ENCODE measurements at regions not wholly inside any gene's neighbourhood (a gene's known extent, or its start where the extent isn't known, plus 50 kb on each side); places are given as distances from the start of the nearest gene placed in this dataset.

DNA sequence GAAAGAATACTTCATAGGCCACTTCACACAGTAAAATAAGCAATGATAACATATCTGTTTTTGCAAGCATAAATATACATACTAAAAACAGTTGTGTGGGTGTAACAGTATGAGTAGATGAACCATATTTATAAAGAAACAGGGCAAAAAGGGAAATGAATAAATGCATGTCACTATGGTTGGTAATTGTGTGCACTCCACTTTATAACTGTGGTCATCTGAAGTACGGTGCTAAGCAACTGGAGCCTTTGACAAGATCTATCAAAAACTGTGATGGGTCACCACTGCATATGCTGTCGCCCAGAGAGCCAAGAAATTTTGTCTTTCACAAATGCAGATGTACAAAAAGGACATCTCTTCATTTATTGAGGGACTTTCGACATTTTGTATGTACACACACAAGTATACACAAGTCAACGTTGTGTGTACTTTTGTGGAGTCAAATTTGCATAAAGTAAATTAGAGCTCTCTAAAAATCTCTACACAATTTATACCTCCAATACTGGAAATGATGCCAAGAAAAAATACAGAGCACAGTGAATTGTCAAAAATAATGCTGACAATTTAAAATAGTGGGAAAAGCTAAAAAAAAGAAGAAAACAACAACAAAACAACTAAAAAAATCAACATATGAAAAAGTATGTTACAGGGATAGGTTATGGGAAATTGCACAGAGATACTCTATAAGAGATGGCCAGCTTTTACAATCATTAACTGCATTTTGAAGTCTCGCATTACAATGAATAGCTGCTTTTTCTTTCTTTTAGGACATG, 123.1 kb upstream of the ENPEP start:
- H3K27me3 ChIP-seq (ENCODE audit: insufficient read depth) = no peaks in the 10 kb centered on the region
- DNase-seq (ENCODE audit: low spot score) (no peak), ATAC-seq (no peak)
- no peak overlapping the region for H3K4me3 Mint-ChIP-seq
- H3K4me3 ChIP-seq = no peak overlapping the region
- H3K36me3 Mint-ChIP-seq (ENCODE audit: low read depth) = no peaks in the 10 kb centered on the region
- no peak overlapping the region for H3K27ac ChIP-seq (ENCODE audit: low read depth)
- H3K4me1 Mint-ChIP-seq = no peaks in the 10 kb centered on the region; the same call in 2 of the 3 replicates
- H3K4me1 ChIP-seq (ENCODE audit: insufficient read depth) = no peaks in the 10 kb centered on the region
- no peaks in the 10 kb centered on the region for H3F3A ChIP-seq (replicated peaks; ENCODE audit: low read depth)
- no peak overlapping the region for H2AFZ ChIP-seq
- H3K79me2 ChIP-seq (replicated peaks; ENCODE audit: insufficient read depth) = no peaks in the 10 kb centered on the region
- H3K36me3 ChIP-seq (ENCODE audit: insufficient read depth) = no peaks in the 10 kb centered on the region
- no peaks in the 10 kb centered on the region for H3K9me3 Mint-ChIP-seq
- no peaks in the 10 kb centered on the region for H4K20me1 ChIP-seq (replicated peaks; ENCODE audit: insufficient read depth)
- no peak for TF ChIP-seq EZH2 (IDR thresholded peaks at IDR 0.05; ENCODE audit: low read depth, unreplicated experiment)
- TF ChIP-seq, protein P1, sequence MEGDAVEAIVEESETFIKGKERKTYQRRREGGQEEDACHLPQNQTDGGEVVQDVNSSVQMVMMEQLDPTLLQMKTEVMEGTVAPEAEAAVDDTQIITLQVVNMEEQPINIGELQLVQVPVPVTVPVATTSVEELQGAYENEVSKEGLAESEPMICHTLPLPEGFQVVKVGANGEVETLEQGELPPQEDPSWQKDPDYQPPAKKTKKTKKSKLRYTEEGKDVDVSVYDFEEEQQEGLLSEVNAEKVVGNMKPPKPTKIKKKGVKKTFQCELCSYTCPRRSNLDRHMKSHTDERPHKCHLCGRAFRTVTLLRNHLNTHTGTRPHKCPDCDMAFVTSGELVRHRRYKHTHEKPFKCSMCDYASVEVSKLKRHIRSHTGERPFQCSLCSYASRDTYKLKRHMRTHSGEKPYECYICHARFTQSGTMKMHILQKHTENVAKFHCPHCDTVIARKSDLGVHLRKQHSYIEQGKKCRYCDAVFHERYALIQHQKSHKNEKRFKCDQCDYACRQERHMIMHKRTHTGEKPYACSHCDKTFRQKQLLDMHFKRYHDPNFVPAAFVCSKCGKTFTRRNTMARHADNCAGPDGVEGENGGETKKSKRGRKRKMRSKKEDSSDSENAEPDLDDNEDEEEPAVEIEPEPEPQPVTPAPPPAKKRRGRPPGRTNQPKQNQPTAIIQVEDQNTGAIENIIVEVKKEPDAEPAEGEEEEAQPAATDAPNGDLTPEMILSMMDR (conservative IDR thresholded peaks at IDR 0.05; ENCODE audit: low read depth in 2 of 2) = no peak
- TF ChIP-seq, protein P2, sequence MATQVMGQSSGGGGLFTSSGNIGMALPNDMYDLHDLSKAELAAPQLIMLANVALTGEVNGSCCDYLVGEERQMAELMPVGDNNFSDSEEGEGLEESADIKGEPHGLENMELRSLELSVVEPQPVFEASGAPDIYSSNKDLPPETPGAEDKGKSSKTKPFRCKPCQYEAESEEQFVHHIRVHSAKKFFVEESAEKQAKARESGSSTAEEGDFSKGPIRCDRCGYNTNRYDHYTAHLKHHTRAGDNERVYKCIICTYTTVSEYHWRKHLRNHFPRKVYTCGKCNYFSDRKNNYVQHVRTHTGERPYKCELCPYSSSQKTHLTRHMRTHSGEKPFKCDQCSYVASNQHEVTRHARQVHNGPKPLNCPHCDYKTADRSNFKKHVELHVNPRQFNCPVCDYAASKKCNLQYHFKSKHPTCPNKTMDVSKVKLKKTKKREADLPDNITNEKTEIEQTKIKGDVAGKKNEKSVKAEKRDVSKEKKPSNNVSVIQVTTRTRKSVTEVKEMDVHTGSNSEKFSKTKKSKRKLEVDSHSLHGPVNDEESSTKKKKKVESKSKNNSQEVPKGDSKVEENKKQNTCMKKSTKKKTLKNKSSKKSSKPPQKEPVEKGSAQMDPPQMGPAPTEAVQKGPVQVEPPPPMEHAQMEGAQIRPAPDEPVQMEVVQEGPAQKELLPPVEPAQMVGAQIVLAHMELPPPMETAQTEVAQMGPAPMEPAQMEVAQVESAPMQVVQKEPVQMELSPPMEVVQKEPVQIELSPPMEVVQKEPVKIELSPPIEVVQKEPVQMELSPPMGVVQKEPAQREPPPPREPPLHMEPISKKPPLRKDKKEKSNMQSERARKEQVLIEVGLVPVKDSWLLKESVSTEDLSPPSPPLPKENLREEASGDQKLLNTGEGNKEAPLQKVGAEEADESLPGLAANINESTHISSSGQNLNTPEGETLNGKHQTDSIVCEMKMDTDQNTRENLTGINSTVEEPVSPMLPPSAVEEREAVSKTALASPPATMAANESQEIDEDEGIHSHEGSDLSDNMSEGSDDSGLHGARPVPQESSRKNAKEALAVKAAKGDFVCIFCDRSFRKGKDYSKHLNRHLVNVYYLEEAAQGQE (IDR thresholded peaks at IDR 0.05; ENCODE audit: unreplicated experiment) = no peak
- no peaks in the 10 kb centered on the region for H3K27me3 Mint-ChIP-seq (ENCODE audit: insufficient read depth, low read depth, poor library complexity)
- H3K27ac Mint-ChIP-seq = no peak overlapping the region
- H3K4me2 ChIP-seq = no peak overlapping the region
- no peaks in the 10 kb centered on the region for H3K9me2 ChIP-seq (ENCODE audit: insufficient read depth)

DNA sequence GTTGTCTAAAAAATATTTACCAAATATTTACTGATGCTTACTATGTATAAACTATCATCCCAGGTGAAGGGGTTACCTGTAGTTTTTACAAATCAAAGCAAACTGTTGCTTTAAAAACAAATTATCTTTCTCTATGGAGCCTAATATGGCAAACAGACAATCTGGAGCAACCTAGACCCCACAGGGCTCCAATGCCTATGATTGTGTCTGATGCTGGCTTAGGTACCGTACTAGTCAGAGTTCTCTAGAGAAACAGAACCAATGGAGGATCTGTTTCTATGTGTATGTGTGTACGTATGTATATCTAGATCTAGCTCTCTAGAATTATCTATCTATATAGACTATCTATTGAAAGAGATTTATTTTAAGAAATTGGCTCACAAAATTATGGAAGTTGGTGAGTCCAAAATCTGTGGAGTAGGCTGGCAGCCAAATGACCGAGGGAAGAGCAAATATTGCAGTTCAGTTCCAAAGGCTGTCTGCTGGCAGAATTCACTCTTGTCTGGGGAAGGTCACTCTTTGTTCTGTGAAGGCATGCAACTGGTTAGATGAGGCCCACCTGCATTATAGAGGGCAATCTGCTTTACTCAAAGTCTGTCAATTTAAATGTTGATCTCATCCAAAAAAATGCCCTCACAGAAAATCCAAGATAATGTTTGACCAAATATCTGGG, 127.1 kb upstream of the ENPEP start:
- Histone ChIP-seq H3K79me2 (replicated peaks; ENCODE audit: insufficient read depth) (no peaks in the 10 kb centered on the region), H3K4me1 (ENCODE audit: insufficient read depth) (no peaks in the 10 kb centered on the region)
- H3K4me1 Mint-ChIP-seq = peaks cover 10% of the 10 kb centered on the region; the same call in 2 of the 3 replicates
- TF ChIP-seq NANOG (IDR thresholded peaks at IDR 0.05; ENCODE audit: borderline replicate concordance) (no peak), JUNB (IDR thresholded peaks at IDR 0.05; ENCODE audit: unreplicated experiment) (no peak), ZNF114 (CRISPR knock-in tag; IDR thresholded peaks at IDR 0.05) (no peak), EZH2phosphoT487 (IDR thresholded peaks at IDR 0.05; ENCODE audit: unreplicated experiment) (no peak)
- TF ChIP-seq, protein P3, sequence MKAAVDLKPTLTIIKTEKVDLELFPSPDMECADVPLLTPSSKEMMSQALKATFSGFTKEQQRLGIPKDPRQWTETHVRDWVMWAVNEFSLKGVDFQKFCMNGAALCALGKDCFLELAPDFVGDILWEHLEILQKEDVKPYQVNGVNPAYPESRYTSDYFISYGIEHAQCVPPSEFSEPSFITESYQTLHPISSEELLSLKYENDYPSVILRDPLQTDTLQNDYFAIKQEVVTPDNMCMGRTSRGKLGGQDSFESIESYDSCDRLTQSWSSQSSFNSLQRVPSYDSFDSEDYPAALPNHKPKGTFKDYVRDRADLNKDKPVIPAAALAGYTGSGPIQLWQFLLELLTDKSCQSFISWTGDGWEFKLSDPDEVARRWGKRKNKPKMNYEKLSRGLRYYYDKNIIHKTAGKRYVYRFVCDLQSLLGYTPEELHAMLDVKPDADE (IDR thresholded peaks at IDR 0.05) = no peak
- TF ChIP-seq, protein P1 (conservative IDR thresholded peaks at IDR 0.05; ENCODE audit: low read depth in 2 of 2) = no peak

More for the DNA sequence above, 127.1 kb upstream of the ENPEP start:
- DNase-seq (ENCODE audit: low spot score) = no peak
- H3K9me2 ChIP-seq (ENCODE audit: insufficient read depth) = no peaks in the 10 kb centered on the region
- H2AFZ ChIP-seq = no peak overlapping the region
- H3K27me3 ChIP-seq (ENCODE audit: insufficient read depth) = no peaks in the 10 kb centered on the region
- H3K27ac ChIP-seq (ENCODE audit: low read depth) = no peak overlapping the region
- no peak for ATAC-seq
- no peaks in the 10 kb centered on the region for H3K9me3 Mint-ChIP-seq
- H3K4me2 ChIP-seq = no peak overlapping the region
- no peak overlapping the region for H3K27ac Mint-ChIP-seq
- H3K27me3 Mint-ChIP-seq (ENCODE audit: insufficient read depth, low read depth, poor library complexity) = no peaks in the 10 kb centered on the region
- no peaks in the 10 kb centered on the region for H3K36me3 ChIP-seq (ENCODE audit: insufficient read depth)
- H3K4me3 ChIP-seq = no peak overlapping the region
- no peaks in the 10 kb centered on the region for H3F3A ChIP-seq (replicated peaks; ENCODE audit: low read depth)
- H4K20me1 ChIP-seq (replicated peaks; ENCODE audit: insufficient read depth) = no peaks in the 10 kb centered on the region
- H3K4me3 Mint-ChIP-seq = no peak overlapping the region
- H3K36me3 Mint-ChIP-seq (ENCODE audit: low read depth) = no peaks in the 10 kb centered on the region
